ENCODE measurements at regions not wholly inside any gene's neighbourhood (a gene's known extent, or its start where the extent isn't known, plus 50 kb on each side); places are given as distances from the start of the nearest gene placed in this dataset.

- TF ChIP-seq CTCF (IDR thresholded peaks at IDR 0.05; ENCODE audit: partially characterized antibody, unreplicated experiment): no peak
- Mint-ChIP-seq H3K27ac (ENCODE audit: unreplicated experiment) (no peak overlapping the region), H3K9me3 (ENCODE audit: unreplicated experiment) (no peaks in the 10 kb centered on the region), H3K27me3 (ENCODE audit: unreplicated experiment) (no peaks in the 10 kb centered on the region), H3K36me3 (ENCODE audit: unreplicated experiment) (no peaks in the 10 kb centered on the region), H3K4me1 (ENCODE audit: low read depth, unreplicated experiment) (no peaks in the 10 kb centered on the region), H3K4me3 (ENCODE audit: unreplicated experiment) (no peak overlapping the region)
- no peak for DNase-seq
These were observed 92.5 kb upstream of the NEUROD1 start for GRCh38 chr2:181772777-181773176.

- TF ChIP-seq CTCF (IDR thresholded peaks at IDR 0.05; ENCODE audit: partially characterized antibody, unreplicated experiment): no peak
- Mint-ChIP-seq H3K4me1 (ENCODE audit: low read depth, unreplicated experiment) (no peaks in the 10 kb centered on the region), H3K36me3 (ENCODE audit: unreplicated experiment) (no peaks in the 10 kb centered on the region), H3K27ac (ENCODE audit: unreplicated experiment) (no peak overlapping the region), H3K27me3 (ENCODE audit: unreplicated experiment) (no peaks in the 10 kb centered on the region), H3K4me3 (ENCODE audit: unreplicated experiment) (no peak overlapping the region), H3K9me3 (ENCODE audit: unreplicated experiment) (no peaks in the 10 kb centered on the region)
- DNase-seq: no peak
These were observed 94.4 kb upstream of the NEUROD1 start for GRCh38 chr2:181774685-181775084.

GRCh38 chr2:181776336-181776735 is 96.0 kb upstream of the NEUROD1 start:
- Mint-ChIP-seq H3K27me3 (ENCODE audit: unreplicated experiment) (no peaks in the 10 kb centered on the region), H3K36me3 (ENCODE audit: unreplicated experiment) (no peaks in the 10 kb centered on the region), H3K4me1 (ENCODE audit: low read depth, unreplicated experiment) (no peaks in the 10 kb centered on the region), H3K27ac (ENCODE audit: unreplicated experiment) (no peak overlapping the region), H3K9me3 (ENCODE audit: unreplicated experiment) (no peaks in the 10 kb centered on the region), H3K4me3 (ENCODE audit: unreplicated experiment) (no peak overlapping the region)
- no peak for TF ChIP-seq CTCF (IDR thresholded peaks at IDR 0.05; ENCODE audit: partially characterized antibody, unreplicated experiment)
- DNase-seq: no peak

GRCh38 chr2:181777734-181778133 is 97.4 kb upstream of the NEUROD1 start:
- no peaks in the 10 kb centered on the region for H3K9me3 Mint-ChIP-seq (ENCODE audit: unreplicated experiment)
- H3K27ac Mint-ChIP-seq (ENCODE audit: unreplicated experiment): no peak overlapping the region
- H3K4me1 Mint-ChIP-seq (ENCODE audit: low read depth, unreplicated experiment): no peaks in the 10 kb centered on the region
- no peaks in the 10 kb centered on the region for H3K27me3 Mint-ChIP-seq (ENCODE audit: unreplicated experiment)
- H3K4me3 Mint-ChIP-seq (ENCODE audit: unreplicated experiment): no peak overlapping the region
- no peak for DNase-seq
- no peaks in the 10 kb centered on the region for H3K36me3 Mint-ChIP-seq (ENCODE audit: unreplicated experiment)
- no peak for TF ChIP-seq CTCF (IDR thresholded peaks at IDR 0.05; ENCODE audit: partially characterized antibody, unreplicated experiment)

- TF ChIP-seq CTCF (IDR thresholded peaks at IDR 0.05; ENCODE audit: partially characterized antibody, unreplicated experiment): no peak
- no peak overlapping the region for H3K27ac Mint-ChIP-seq (ENCODE audit: unreplicated experiment)
- H3K4me3 Mint-ChIP-seq (ENCODE audit: unreplicated experiment): no peak overlapping the region
- H3K9me3 Mint-ChIP-seq (ENCODE audit: unreplicated experiment): no peaks in the 10 kb centered on the region
- DNase-seq: no peak
- no peaks in the 10 kb centered on the region for H3K4me1 Mint-ChIP-seq (ENCODE audit: low read depth, unreplicated experiment)
- H3K27me3 Mint-ChIP-seq (ENCODE audit: unreplicated experiment): no peaks in the 10 kb centered on the region
- H3K36me3 Mint-ChIP-seq (ENCODE audit: unreplicated experiment): no peaks in the 10 kb centered on the region
These were observed 98.4 kb upstream of the NEUROD1 start for GRCh38 chr2:181778621-181779201.
